ENCODE measurements at regions not wholly inside any gene's neighbourhood (a gene's known extent, or its start where the extent isn't known, plus 50 kb on each side); places are given as distances from the start of the nearest gene placed in this dataset.

- Histone ChIP-seq H2AFZ (ENCODE audit: low read depth, low read length) (no peak overlapping the region), H3K4me2 (ENCODE audit: low read length) (no peak overlapping the region), H3K27me3 (ENCODE audit: low read depth, low read length) (0 out of 2 replicates have a peak, but pooled peaks cover 3% of the 10 kb centered on the region), H3K79me2 (ENCODE audit: low read length) (no peaks in the 10 kb centered on the region), H3K27ac (ENCODE audit: low read length) (no peak overlapping the region), H3K4me3 (ENCODE audit: low read length) (no peak overlapping the region), H3K9me3 (ENCODE audit: insufficient read depth, low read length) (no peaks in the 10 kb centered on the region), H3K36me3 (replicated peaks; ENCODE audit: low read depth, low read length) (no peaks in the 10 kb centered on the region), H3K4me1 (ENCODE audit: low read length) (no peaks in the 10 kb centered on the region), H4K20me1 (ENCODE audit: insufficient read depth, low read length) (no peaks in the 10 kb centered on the region), H3K9ac (ENCODE audit: low read length) (no peak overlapping the region)
- TF ChIP-seq EZH2phosphoT487 (IDR thresholded peaks at IDR 0.05; ENCODE audit: low read depth) = no peak
- TF ChIP-seq CTCF (IDR thresholded peaks at IDR 0.05; ENCODE audit: low read depth, low read length) = no peak
These were observed 86.3 kb upstream of the CNIH3 start for GRCh38 chr1:224529844-224530243.

GRCh38 chr1:224533517-224533916 lies 82.6 kb upstream of the CNIH3 start:
- Histone ChIP-seq H3K27ac (ENCODE audit: low read length) (no peak overlapping the region), H4K20me1 (ENCODE audit: insufficient read depth, low read length) (no peaks in the 10 kb centered on the region), H3K36me3 (replicated peaks; ENCODE audit: low read depth, low read length) (no peaks in the 10 kb centered on the region), H3K9me3 (ENCODE audit: insufficient read depth, low read length) (no peaks in the 10 kb centered on the region), H3K4me1 (ENCODE audit: low read length) (no peaks in the 10 kb centered on the region), H3K79me2 (ENCODE audit: low read length) (no peaks in the 10 kb centered on the region), H3K4me2 (ENCODE audit: low read length) (no peak overlapping the region), H2AFZ (ENCODE audit: low read depth, low read length) (no peak overlapping the region), H3K9ac (ENCODE audit: low read length) (no peak overlapping the region), H3K27me3 (ENCODE audit: low read depth, low read length) (0 out of 2 replicates have a peak, but pooled peaks cover 3% of the 10 kb centered on the region), H3K4me3 (ENCODE audit: low read length) (no peak overlapping the region)
- TF ChIP-seq EZH2phosphoT487 (IDR thresholded peaks at IDR 0.05; ENCODE audit: low read depth) (no peak), CTCF (IDR thresholded peaks at IDR 0.05; ENCODE audit: low read depth, low read length) (no peak)

- no peak overlapping the region for H3K4me3 ChIP-seq (ENCODE audit: low read length)
- H4K20me1 ChIP-seq (ENCODE audit: insufficient read depth, low read length) = no peaks in the 10 kb centered on the region
- no peaks in the 10 kb centered on the region for H3K9me3 ChIP-seq (ENCODE audit: insufficient read depth, low read length)
- no peak overlapping the region for H3K27ac ChIP-seq (ENCODE audit: low read length)
- H3K9ac ChIP-seq (ENCODE audit: low read length) = no peak overlapping the region
- TF ChIP-seq CTCF (IDR thresholded peaks at IDR 0.05; ENCODE audit: low read depth, low read length) = no peak
- no peak for TF ChIP-seq EZH2phosphoT487 (IDR thresholded peaks at IDR 0.05; ENCODE audit: low read depth)
- no peaks in the 10 kb centered on the region for H3K79me2 ChIP-seq (ENCODE audit: low read length)
- H2AFZ ChIP-seq (ENCODE audit: low read depth, low read length) = no peak overlapping the region
- H3K4me1 ChIP-seq (ENCODE audit: low read length) = no peaks in the 10 kb centered on the region
- H3K36me3 ChIP-seq (replicated peaks; ENCODE audit: low read depth, low read length) = no peaks in the 10 kb centered on the region
- H3K27me3 ChIP-seq (ENCODE audit: low read depth, low read length) = peaks cover 10% of the 10 kb centered on the region; the same call in 1 of the 2 replicates
- H3K4me2 ChIP-seq (ENCODE audit: low read length) = no peak overlapping the region
These were observed 81.4 kb upstream of the CNIH3 start for GRCh38 chr1:224534731-224535130.

- no peak overlapping the region for H3K4me2 ChIP-seq (ENCODE audit: low read length)
- H3K36me3 ChIP-seq (replicated peaks; ENCODE audit: low read depth, low read length) = no peaks in the 10 kb centered on the region
- H3K27me3 ChIP-seq (ENCODE audit: low read depth, low read length) = peaks cover 14% of the 10 kb centered on the region; the same call in 1 of the 2 replicates
- H3K4me3 ChIP-seq (ENCODE audit: low read length) = no peak overlapping the region
- H3K4me1 ChIP-seq (ENCODE audit: low read length) = no peaks in the 10 kb centered on the region
- TF ChIP-seq EZH2phosphoT487 (IDR thresholded peaks at IDR 0.05; ENCODE audit: low read depth) (no peak), CTCF (IDR thresholded peaks at IDR 0.05; ENCODE audit: low read depth, low read length) (no peak)
- H4K20me1 ChIP-seq (ENCODE audit: insufficient read depth, low read length) = no peaks in the 10 kb centered on the region
- no peak overlapping the region for H3K27ac ChIP-seq (ENCODE audit: low read length)
- H3K9me3 ChIP-seq (ENCODE audit: insufficient read depth, low read length) = no peaks in the 10 kb centered on the region
- H2AFZ ChIP-seq (ENCODE audit: low read depth, low read length) = no peak overlapping the region
- H3K79me2 ChIP-seq (ENCODE audit: low read length) = no peaks in the 10 kb centered on the region
- no peak overlapping the region for H3K9ac ChIP-seq (ENCODE audit: low read length)
These were observed 80.5 kb upstream of the CNIH3 start for GRCh38 chr1:224535641-224536040.

All from OCI-LY3 (cell line).